HS-5 (cell line): ENCODE measurements at regions not wholly inside any gene's neighbourhood (a gene's known extent, or its start where the extent isn't known, plus 50 kb on each side); places are given as distances from the start of the nearest gene placed in this dataset.
"Not testable (repeated sequence)": the region's sequence is repeated elsewhere in the genome, so short reads cannot be mapped to it uniquely, and the experiment has no call there.

Experiments used
- DNase-seq: peaks from one replicate; pipeline ENCODE4 v3.0.0-alpha.2; 2012; ENCODE audit warnings: low read depth

DNA sequence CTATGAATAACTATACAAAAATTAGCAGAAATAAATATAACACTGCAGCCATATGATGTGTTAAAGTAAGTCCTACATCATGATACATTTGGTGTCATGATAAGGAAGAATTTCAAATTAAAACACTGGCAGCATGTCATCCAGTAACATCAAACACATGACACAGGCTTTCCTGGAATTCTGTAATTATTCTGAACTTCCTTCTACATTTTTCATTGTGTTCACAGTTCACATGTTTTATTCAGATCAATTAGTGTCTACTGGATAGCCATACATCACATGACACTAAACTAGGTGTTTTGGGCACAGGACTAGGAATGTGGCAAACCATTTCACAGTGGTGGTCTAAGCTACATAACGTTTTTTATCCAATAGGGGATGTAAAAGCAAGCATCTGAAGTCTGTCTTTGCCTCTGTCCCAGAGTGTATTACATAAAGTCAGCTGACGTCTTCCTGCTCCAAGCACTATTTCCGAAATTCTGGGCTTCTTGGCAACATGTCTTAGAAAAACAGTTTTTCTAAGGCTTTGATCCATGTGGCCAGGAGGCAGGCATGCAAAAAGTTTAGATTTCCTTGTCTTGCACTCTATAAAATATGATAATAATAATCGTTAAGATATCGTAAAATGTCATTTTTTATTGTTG, 707.9 kb downstream of the CENPC start:
- no peak for DNase-seq

DNA sequence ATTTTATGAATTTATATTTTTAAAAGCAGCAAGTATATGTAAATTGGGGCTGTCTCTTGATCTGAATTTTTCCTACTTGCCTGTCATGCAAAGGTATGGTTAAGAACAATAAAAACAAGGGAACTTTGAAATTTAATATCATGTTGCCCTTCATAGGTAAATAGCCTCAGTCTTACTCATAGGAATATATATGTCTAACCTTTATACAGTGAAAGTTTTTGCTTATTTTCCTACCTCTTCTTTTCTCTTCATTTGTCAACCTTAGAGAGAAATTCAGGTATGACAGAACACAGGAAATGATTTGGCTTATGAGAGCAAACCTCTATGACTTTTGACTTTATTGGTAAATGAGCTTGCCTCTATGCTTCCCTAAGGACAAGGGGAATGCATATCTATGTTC, 716.0 kb downstream of the CENPC start:
- DNase-seq, result no peak

DNA sequence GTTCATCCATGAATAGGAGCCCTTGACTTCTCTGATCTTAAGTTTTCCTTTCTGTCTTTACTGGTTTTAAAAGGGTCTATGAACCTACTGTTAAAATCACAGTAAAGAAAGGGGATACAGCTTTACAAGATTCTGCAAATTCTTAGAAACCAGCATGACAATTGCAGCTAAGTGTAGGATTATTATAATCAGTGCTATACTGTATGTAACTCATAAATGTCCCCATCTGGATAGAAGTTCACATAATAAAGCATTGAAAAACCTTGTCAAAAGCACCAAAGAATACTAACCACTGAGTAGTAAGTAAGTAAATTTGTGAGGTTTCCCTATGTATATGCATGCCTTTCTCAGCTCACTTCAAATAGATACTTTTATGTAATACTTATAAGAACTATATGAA, 724.6 kb downstream of the CENPC start:
- DNase-seq, result no peak

DNA sequence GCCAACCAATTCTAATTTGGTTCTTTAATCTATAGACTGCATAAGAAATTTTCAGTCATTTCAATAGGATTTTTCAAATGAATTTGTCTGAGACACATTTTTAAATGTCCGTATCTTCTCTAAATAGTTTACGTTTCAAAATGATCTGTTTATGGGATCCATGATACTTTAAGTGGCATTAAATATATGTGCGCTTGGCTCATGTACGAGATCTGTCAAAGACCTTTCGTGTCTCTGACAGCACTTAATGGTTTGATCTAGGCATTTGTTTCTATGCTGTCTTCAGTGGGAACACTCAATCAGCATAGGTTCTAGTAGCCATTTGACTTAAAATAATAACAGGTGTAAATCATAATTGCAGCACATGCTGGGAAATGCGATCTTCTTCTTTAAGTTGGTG, 731.0 kb downstream of the CENPC start:
- no peak for DNase-seq

DNA sequence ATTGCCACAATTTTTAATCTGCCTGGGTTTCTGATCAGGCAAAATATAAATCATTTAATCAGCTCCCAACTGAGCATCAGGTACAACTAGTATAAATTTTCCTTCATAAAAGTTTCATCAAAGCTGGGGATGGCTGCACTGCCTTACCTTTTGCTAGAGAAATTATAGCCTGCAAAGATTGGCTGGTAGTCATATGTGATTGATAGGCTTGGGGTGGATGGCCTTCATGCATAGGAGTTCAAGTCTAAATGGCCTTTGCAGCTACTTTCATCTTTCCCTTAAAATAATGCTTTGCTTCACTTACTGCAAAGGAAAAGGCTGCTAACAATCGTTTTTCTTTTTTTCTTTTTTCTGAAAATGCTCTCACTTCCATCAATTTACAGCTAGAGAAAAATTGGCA, 739.7 kb downstream of the CENPC start:
- no peak for DNase-seq

DNA sequence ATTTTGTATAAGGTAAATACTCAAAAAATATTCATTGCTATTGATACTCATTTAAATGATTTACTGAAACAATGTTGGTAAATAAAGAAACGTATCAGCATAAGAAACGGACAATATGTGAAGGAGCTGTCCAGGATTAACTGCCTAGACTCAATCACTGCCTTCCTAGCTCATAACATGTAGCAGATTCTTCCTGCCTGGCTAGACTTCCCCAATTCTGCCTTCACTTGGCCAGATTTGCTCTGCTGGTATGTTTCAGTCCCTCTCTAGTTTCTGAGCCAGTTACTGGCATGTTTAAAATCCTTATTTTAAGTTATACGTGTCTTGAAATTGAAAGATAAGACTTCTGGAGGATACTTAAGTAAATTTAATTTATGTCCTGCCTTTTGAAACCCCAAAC, 740.3 kb downstream of the CENPC start:
- DNase-seq, result no peak

DNA sequence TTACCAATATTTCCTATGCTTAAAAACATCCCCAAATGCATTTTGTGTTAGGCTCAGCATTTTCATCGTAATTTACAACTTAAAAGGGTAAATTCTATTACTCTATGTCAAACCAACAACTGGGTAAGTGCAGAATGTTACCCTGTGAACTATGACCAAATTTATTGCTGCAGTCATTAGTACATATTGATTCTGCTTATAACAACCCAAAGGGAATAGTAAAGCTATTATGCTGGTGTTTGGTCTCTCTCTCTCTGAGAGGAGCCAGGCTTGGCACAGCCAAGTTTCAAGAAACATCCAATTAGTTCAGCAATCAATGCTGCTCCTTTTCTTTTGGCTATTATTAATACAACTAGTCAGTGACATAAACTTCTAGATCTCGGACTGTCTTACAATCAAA, 747.7 kb downstream of the CENPC start:
- DNase-seq, result no peak

DNA sequence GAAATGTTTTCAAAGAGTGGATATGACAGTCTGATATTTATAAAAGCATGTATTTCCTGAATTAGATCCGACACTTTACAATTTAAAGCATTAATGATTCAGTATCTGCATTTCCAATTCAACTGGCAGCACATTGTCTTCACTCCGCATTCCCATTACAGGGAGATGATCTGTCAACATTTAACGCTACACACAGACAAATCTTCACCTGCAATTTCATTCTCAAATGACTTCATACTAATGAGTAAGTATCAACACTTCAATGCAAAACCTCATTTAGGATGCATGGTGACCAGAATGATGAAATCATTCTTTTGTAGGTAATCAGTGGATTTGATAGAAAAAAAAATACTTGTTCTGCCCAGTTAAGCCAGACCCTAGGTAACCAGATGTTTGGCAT, 749.6 kb downstream of the CENPC start:
- DNase-seq, result no peak

DNA sequence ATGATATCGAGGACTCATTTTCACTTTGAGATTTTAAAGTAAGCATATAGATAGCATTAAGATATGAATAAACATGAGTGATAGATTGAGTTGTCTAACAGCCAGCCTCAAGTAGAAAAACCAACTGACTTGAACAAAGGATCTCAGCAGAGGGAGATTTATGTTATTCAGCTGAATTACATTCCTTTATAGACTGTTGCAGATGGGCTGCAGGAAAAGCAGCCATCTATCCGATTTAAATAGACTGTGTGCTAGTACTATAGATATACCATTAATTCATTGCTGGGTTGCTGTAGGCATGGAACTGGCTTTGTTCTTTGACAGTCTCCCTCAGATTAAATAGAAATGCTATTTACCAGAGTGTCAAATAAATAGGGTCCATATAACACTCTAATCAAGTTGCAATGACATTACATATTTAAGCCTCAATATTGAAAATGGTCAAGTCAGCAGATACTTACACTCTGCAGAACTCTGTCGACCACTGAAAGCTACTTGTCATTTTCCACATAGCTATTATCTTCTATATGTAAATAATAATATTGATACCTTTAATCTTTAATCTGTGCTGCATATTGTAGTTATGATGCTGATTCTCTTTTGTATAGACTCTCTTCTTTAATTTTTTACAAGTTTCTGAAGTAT, 750.8 kb downstream of the CENPC start:
- DNase-seq, result no peak

DNA sequence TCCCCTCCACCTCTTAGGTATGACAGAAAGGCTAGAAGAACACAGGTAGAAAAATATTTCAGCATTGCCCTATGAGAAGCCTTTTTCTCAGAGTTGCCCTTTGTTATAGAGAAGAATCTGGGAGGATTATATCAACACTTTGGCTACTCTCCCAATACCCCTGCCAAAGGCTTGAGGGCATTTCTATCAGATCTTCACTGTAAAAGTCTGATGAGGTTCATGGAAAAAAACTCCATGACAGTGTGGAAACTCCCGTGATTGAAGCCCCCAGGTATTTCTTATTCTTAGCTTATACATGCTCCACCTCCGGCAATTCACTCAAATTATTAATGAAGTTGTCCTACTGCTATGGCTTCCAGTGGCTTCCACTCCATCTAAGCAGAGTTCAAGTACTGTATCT, 753.6 kb downstream of the CENPC start:
- DNase-seq, result no peak

DNA sequence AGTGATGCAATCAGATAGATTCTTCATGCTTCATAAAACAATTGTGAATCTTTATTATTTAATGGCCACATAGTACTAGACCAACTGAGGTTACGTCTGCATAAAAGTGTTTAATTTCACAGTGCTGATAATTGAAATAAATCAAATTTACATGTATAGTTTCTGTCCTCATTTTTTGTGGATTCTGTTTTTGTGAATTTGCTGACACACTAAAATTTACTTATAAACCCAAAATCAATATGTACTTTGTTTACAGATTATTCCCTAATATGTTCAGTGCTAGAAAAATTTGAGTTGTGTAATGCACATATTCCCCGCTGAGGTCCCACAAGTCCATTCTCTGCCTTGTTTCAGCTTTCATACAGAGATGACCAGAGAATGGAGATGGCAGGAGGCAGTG, 759.8 kb downstream of the CENPC start:
- no peak for DNase-seq

DNA sequence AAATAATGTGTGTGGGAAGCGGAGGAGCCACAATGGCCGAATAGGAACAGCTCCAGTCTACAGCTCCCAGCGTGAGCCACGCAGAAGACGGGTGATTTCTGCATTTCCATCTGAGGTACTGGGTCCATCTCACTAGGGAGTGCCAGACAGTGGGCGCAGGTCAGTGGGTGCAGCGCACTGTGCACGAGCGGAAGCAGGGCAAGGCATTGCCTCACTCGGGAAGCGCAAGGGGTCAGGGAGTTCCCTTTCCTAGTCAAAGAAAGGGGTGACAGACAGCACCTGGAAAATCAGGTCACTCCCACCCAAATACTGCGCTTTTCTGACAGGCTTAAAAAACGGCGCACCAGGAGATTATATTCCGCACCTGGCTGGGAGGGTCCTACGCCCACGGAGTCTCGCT, 762.6 kb downstream of the CENPC start:
- not testable (repeated sequence) for DNase-seq

DNA sequence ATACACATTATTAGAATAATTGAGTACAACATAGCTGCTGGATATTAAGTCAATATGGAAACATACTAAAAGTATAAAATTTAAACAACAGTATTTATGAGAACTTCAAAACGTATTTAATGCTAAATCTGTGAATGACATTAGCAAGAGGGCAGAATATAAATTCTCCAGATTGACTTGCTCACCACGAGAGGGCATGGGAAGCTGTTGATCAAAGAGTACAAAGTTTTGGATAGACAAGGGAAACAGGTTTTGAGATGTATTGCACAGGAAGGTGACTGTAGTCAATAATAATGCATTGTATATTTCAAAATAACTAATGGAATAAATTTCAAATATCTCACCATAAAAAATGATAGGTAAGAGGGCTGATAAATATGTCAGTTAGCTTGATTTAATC, 768.2 kb downstream of the CENPC start:
- no peak for DNase-seq

DNA sequence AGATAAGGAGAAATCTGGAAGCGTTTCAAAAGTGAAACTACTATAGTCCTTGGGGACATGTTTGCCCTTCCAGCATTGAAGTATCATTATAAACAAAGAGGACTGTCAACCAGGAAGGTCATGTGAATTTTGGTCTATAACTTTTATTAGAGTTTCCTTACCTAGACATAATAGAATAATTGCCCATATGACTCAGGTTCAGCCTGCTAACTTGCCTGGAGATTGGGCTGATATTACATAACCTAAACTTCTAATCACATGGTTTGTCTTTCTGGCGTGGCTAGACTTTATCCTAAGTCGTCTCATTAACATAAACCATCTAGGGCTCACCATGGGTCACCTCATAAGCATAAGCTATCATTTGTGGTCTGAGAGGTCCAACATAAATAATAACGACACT, 775.9 kb downstream of the CENPC start:
- no peak for DNase-seq

DNA sequence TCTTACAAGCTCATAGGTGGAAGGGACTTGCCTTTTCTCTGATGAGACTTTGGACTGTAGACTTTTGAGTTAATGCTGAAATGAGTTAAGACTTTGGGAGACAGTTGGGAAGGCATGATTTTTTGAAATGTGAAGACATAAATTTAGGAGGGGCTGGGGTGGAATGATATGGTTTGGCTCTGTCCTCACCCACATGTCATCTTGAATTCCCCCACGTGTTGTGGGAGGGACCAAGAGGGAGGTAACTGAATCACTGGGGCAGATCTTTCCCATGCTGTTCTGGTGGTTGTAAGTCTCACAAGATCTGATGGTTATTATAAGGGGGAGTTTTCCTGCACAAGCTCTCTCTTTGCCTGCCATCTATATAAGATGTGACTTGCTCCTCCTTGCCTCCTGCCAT, 777.9 kb downstream of the CENPC start:
- no peak for DNase-seq

DNA sequence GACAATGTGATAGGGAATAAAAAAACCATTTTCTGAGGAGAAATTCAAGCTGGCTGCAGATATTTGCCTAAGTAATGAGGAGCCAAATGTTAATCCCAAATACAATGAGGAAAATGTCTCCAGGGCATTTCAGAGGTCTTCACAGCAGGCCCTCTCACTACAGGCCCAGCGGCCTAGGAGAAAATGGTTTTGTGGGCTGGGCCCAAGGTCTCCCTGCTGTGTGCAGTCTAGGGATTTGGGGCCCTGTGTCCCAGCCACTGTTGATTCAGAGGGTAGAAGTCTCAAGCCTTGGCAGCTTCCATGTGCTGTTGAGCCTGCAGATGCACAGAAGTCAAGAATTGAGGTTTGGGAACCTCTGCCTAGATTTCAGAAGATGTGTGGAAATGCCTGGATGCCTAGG, 778.7 kb downstream of the CENPC start:
- no peak for DNase-seq

DNA sequence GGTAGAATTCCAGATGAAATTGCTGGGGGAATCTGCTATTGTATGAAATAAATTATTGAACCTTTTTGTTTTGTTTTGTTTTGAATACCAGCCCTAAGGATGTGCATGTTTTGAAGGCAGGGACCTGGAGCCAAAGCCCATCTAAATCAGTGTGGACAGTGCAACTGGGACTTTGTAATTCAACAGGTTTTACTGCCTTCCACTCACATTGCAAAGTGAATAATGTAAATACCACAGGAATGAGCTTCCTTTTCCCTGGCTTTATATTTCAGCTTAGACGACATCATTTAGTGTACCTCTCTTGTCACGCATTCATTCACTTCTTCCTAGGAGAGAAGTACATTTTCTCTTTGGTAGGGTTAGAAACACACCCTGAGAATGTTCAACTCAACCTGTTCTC, 795.0 kb downstream of the CENPC start:
- no peak for DNase-seq

DNA sequence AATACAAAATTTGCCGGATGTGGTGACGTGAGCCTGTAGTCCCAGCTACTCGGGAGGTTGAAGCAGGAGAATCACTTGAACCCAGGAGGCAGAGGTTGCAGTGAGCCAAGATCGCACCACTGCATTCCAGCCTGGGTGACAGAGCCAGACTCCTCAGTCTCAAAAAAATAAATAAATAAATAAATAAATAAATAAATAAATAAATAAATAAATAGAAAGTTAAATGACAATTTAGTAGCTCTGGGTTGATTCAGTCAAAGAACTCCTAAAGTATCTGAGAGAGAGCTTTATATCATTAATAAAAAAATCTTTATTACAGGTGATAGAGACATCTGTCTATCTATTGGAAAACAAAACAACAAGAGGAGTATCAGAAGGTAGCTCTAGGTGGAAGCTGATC, 798.4 kb downstream of the CENPC start:
- not testable (repeated sequence) for DNase-seq

DNA sequence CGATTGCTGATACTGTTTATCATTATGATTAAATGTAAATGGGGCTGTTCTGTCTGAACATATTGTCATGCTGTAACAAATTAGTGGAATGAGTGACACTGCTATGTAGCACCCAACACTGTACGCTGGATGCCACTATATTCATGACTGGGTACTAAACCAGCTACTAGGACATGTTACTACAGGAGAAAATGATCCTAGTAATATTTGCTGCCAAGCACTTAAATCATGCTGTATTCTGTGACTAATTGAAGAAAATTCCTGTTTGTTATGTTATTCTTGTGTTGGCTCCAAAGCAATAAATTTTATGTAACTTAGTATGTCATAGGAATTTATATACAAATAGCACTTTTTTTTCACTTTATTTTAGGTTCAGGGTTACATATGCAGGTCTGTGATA, 804.2 kb downstream of the CENPC start:
- DNase-seq, result peak; percentile 19

DNA sequence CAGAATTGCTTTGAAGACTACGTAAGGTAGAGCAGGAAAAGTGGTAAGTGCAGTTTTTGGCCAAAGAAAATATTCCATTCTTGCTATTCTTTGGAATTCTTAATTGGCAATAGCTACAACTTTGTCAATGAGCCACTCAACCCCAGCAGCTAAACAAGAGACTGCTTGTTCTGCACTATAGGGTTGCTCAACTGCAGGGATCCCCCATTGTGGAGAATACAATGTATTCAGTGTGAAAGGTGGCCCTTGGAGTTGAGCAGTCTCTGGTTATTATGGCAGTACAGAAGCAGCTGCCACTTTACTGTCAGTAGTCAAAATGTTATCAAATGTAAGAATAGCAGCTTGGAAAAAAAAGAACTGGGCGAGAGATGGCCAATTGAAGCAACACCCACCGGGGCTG, 808.7 kb downstream of the CENPC start:
- no peak for DNase-seq

DNA sequence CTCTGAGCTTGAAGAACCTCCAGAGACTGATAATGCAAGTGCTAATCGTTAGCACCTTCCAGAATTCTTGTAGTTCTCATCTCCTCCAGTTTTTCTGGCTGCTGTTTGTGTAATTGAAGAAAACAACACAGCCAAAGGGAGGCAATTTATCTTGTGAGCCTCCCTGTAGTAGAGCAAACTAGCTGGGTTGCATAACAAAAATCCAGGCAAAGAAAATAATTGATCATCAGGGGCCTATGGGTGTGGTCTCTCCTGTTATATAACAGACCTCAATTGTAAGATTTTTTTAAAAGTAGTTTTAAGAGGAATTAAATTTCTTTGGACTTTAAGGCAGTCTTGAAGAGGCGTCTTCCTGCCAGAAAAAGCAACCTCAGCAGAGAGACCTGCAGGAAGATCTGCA, 817.0 kb downstream of the CENPC start:
- no peak for DNase-seq

DNA sequence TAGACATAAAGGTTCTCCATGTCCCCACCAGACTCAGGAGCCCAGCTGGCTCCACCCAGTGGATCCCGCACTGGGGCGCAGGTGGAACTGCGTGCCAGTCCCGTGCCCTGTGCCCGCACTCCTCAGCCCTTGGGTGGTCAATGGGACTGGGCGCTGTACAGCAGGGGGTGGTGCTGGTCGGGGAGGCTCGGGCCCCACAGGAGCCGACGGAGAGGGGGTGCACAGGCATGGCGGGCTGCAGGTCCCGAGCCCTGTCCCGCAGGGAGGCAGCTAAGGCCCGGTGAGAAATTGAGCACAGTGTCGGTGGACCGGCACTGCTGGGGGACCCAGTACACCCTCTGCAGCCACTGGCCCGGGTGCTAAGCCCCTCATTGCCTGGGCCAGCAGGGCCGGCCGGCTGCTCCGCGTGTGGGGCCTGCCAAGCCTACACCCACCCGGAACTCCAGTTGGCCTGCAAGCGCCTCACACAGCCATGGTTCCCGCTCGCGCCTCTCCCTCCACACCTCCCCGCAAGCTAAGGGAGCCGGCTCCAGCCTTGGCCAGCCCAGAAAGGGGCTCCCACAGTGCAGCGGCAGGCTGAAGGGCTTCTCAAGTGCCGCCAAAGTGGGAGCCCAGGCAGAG, 832.9 kb downstream of the CENPC start:
- not testable (repeated sequence) for DNase-seq

DNA sequence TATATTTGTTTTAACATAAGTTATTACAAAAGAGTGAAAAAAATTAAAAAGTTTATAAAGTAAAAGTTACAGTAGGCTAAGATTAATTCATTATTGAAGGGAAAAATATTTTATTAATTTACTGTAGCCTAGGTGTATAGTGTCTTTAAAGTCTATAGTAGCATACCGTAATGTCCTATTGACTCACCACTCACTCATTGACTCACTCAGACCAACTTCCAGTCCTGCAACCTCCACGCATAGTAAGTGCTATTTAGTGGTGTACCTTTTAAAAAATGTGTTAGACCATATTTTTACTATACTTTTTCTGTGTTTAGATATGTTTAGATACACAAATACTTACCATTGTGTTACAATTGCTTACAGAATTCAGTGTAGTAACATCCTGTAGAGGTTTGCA, 841.1 kb downstream of the CENPC start:
- DNase-seq, result no peak

DNA sequence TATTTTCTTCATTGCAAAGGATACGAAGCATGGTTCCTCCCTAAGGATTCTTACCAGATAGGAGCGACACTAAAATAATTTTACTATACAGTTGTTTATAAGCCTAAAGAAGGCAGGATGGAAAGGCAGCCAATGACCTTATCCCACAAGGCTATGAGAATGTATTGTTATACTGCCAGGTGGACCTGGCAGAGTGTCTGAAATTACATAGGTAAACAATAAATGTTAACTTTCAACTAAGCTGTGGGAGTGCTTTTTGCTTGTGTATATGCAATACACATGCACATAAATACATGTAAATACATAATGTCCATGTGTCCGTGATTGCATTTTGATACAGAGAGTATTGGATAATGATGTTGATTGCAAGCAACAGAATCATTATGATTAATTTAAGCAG, 850.6 kb downstream of the CENPC start:
- DNase-seq, result no peak
